ENCODE measurements at regions not wholly inside any gene's neighbourhood (a gene's known extent, or its start where the extent isn't known, plus 50 kb on each side); places are given as distances from the start of the nearest gene placed in this dataset.

GRCh38 chr10:118922972-118923371 is 106.5 kb upstream of the NANOS1 start:
- Mint-ChIP-seq H3K4me1 (no peaks in the 10 kb centered on the region), H3K9me3 (peaks cover 0 to 6% (median 0%) of the 10 kb centered on the region in 11 donors), H3K36me3 (peaks cover 0 to 7% (median 0%) of the 10 kb centered on the region in 5 donors), H3K4me3 (no peak overlapping the region), H3K27ac (no peak overlapping the region), H3K27me3 (peaks cover 14 to 47% (median 35%) of the 10 kb centered on the region in 5 donors)
- Histone ChIP-seq H3K27ac (ENCODE audit: low read depth, low read length) (no peak overlapping the region), H3K36me3 (ENCODE audit: control insufficient read depth in 2 of 3, insufficient read depth in 3 of 3, low read length in 3 of 3) (no peaks in the 10 kb centered on the region), H3K4me1 (ENCODE audit: control insufficient read depth in 2 of 2, insufficient read depth in 2 of 2, low read length in 2 of 2) (no peaks in the 10 kb centered on the region), H3K9me3 (ENCODE audit: control insufficient read depth in 2 of 3, low read length in 3 of 3) (no peaks in the 10 kb centered on the region), H3K27me3 (ENCODE audit: control insufficient read depth in 2 of 2, insufficient read depth in 2 of 2, low read length in 2 of 2) (peaks cover 0 to 4% of the 10 kb centered on the region in 2 donors), H3K4me3 (ENCODE audit: low read length) (no peak overlapping the region)
- DNase-seq (no peak), ATAC-seq (no peak)
- ChIA-PET CTCF (no interaction called here), POLR2A (no interaction called here)
- intact Hi-C loops (cut with micrococcal nuclease) = no loop called here

- ChIA-PET POLR2A (no interaction called here), CTCF (no interaction called here)
- no peak overlapping the region for H3K27ac Mint-ChIP-seq
- peaks cover 0 to 4% of the 10 kb centered on the region in 2 donors for H3K27me3 ChIP-seq (ENCODE audit: control insufficient read depth in 2 of 2, insufficient read depth in 2 of 2, low read length in 2 of 2)
- no peaks in the 10 kb centered on the region for H3K4me1 Mint-ChIP-seq
- peaks cover 0 to 7% (median 0%) of the 10 kb centered on the region in 5 donors for H3K36me3 Mint-ChIP-seq
- intact Hi-C loops (cut with micrococcal nuclease) = no loop called here
- ATAC-seq (no peak), DNase-seq (no peak)
- H3K9me3 ChIP-seq (ENCODE audit: control insufficient read depth in 2 of 3, low read length in 3 of 3) = no peaks in the 10 kb centered on the region
- H3K4me3 ChIP-seq (ENCODE audit: low read length) = no peak overlapping the region
- no peak overlapping the region for H3K27ac ChIP-seq (ENCODE audit: low read depth, low read length)
- no peaks in the 10 kb centered on the region for H3K36me3 ChIP-seq (ENCODE audit: control insufficient read depth in 2 of 3, insufficient read depth in 3 of 3, low read length in 3 of 3)
- H3K9me3 Mint-ChIP-seq = peaks cover 0 to 20% (median 2%) of the 10 kb centered on the region in 11 donors
- H3K4me1 ChIP-seq (ENCODE audit: control insufficient read depth in 2 of 2, insufficient read depth in 2 of 2, low read length in 2 of 2) = no peaks in the 10 kb centered on the region
- no peak overlapping the region for H3K4me3 Mint-ChIP-seq
- peaks cover 14 to 47% (median 35%) of the 10 kb centered on the region in 5 donors for H3K27me3 Mint-ChIP-seq
Measured at GRCh38 chr10:118924493-118924892, 105.0 kb upstream of the NANOS1 start.

DNA sequence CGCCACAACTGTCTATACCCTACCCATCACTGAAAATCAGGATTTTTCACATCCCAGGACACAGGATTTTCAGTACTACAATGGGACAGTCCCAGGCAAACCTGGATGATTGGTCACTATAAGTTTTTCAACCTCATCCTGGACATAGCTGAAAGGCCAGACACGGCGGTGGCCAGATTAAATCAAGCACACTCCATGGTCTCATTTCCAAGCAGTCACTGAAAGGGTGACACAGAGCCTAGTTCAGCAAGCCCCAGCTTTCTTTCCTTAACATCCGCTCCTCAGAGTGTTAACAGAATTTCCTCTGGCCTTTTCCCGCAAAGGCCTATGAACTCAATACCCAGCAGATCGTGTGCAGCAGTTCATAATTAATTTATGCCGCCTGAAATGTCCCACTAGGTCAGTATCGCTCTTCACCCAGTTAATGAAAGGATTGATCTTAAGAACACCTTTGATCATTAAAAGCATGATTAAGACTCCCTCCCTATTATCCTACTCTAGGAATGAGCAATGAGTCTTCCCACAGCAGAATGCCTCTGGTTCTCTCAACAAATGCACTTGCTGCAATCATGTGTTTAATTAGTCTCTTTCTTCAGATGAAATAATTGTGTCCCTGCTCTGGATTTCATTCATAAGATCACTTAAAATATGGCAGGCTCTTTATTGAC is 104.0 kb upstream of the NANOS1 start:
- DNase-seq = no peak
- H3K27me3 ChIP-seq (ENCODE audit: control insufficient read depth in 2 of 2, insufficient read depth in 2 of 2, low read length in 2 of 2) = peaks cover 0 to 4% of the 10 kb centered on the region in 2 donors
- intact Hi-C loops (cut with micrococcal nuclease) = no loop called here
- ChIA-PET CTCF (no interaction called here), POLR2A (no interaction called here)
- H3K9me3 ChIP-seq (ENCODE audit: control insufficient read depth in 2 of 3, low read length in 3 of 3) = no peaks in the 10 kb centered on the region
- no peak for ATAC-seq
- Mint-ChIP-seq H3K27me3 (peaks cover 14 to 43% (median 35%) of the 10 kb centered on the region in 5 donors), H3K9me3 (peaks cover 0 to 26% (median 6%) of the 10 kb centered on the region in 11 donors), H3K4me3 (no peak overlapping the region), H3K4me1 (peaks cover 0 to 2% (median 0%) of the 10 kb centered on the region in 7 donors), H3K27ac (no peak overlapping the region), H3K36me3 (peaks cover 0 to 7% (median 2%) of the 10 kb centered on the region in 5 donors)
- no peaks in the 10 kb centered on the region for H3K36me3 ChIP-seq (ENCODE audit: control insufficient read depth in 2 of 3, insufficient read depth in 3 of 3, low read length in 3 of 3)
- no peak overlapping the region for H3K27ac ChIP-seq (ENCODE audit: low read depth, low read length)
- no peaks in the 10 kb centered on the region for H3K4me1 ChIP-seq (ENCODE audit: control insufficient read depth in 2 of 2, insufficient read depth in 2 of 2, low read length in 2 of 2)
- no peak overlapping the region for H3K4me3 ChIP-seq (ENCODE audit: low read length)

- no peaks in the 10 kb centered on the region for H3K4me1 ChIP-seq (ENCODE audit: control insufficient read depth in 2 of 2, insufficient read depth in 2 of 2, low read length in 2 of 2)
- no peak overlapping the region for H3K4me3 Mint-ChIP-seq
- no peaks in the 10 kb centered on the region for H3K9me3 ChIP-seq (ENCODE audit: control insufficient read depth in 2 of 3, low read length in 3 of 3)
- H3K27ac ChIP-seq (ENCODE audit: low read depth, low read length) = no peak overlapping the region
- peaks cover 16 to 40% (median 33%) of the 10 kb centered on the region in 5 donors for H3K27me3 Mint-ChIP-seq
- ChIA-PET POLR2A (no interaction called here), CTCF (no interaction called here)
- no peak overlapping the region for H3K27ac Mint-ChIP-seq
- peaks cover 0 to 4% of the 10 kb centered on the region in 2 donors for H3K27me3 ChIP-seq (ENCODE audit: control insufficient read depth in 2 of 2, insufficient read depth in 2 of 2, low read length in 2 of 2)
- H3K9me3 Mint-ChIP-seq = peaks cover 2 to 31% (median 8%) of the 10 kb centered on the region in 11 donors
- intact Hi-C loops (cut with micrococcal nuclease) = no loop called here
- H3K36me3 Mint-ChIP-seq = peaks cover 0 to 7% (median 2%) of the 10 kb centered on the region in 5 donors
- no peak for DNase-seq
- no peak overlapping the region for H3K4me3 ChIP-seq (ENCODE audit: low read length)
- ATAC-seq = no peak
- no peaks in the 10 kb centered on the region for H3K36me3 ChIP-seq (ENCODE audit: control insufficient read depth in 2 of 3, insufficient read depth in 3 of 3, low read length in 3 of 3)
- peaks cover 0 to 3% (median 0%) of the 10 kb centered on the region in 7 donors for H3K4me1 Mint-ChIP-seq
Measured at GRCh38 chr10:118926072-118926417, 103.5 kb upstream of the NANOS1 start.

GRCh38 chr10:118926441-118926840 is 103.1 kb upstream of the NANOS1 start:
- DNase-seq (no peak), ATAC-seq (no peak)
- no peaks in the 10 kb centered on the region for H3K4me1 ChIP-seq (ENCODE audit: control insufficient read depth in 2 of 2, insufficient read depth in 2 of 2, low read length in 2 of 2)
- peaks cover 2 to 35% (median 12%) of the 10 kb centered on the region in 11 donors for H3K9me3 Mint-ChIP-seq
- no peaks in the 10 kb centered on the region for H3K36me3 ChIP-seq (ENCODE audit: control insufficient read depth in 2 of 3, insufficient read depth in 3 of 3, low read length in 3 of 3)
- intact Hi-C loops (cut with micrococcal nuclease) = no loop called here
- POLR2A ChIA-PET = no interaction called here
- H3K4me3 ChIP-seq (ENCODE audit: low read length) = no peak overlapping the region
- H3K27me3 ChIP-seq (ENCODE audit: control insufficient read depth in 2 of 2, insufficient read depth in 2 of 2, low read length in 2 of 2) = peaks cover 0 to 2% of the 10 kb centered on the region in 2 donors
- peaks cover 0 to 3% (median 0%) of the 10 kb centered on the region in 7 donors for H3K4me1 Mint-ChIP-seq
- peaks cover 0 to 7% (median 2%) of the 10 kb centered on the region in 5 donors for H3K36me3 Mint-ChIP-seq
- no peak overlapping the region for H3K4me3 Mint-ChIP-seq
- CTCF ChIA-PET = no interaction called here
- peaks cover 17 to 37% (median 30%) of the 10 kb centered on the region in 5 donors for H3K27me3 Mint-ChIP-seq
- peaks cover 0 to under 1% (median 0%) of the 10 kb centered on the region in 3 experiments for H3K9me3 ChIP-seq (ENCODE audit: control insufficient read depth in 2 of 3, low read length in 3 of 3)
- no peak overlapping the region for H3K27ac Mint-ChIP-seq
- H3K27ac ChIP-seq (ENCODE audit: low read depth, low read length) = no peak overlapping the region

GRCh38 chr10:118926903-118927302 is 102.6 kb upstream of the NANOS1 start:
- no peaks in the 10 kb centered on the region for H3K36me3 ChIP-seq (ENCODE audit: control insufficient read depth in 2 of 3, insufficient read depth in 3 of 3, low read length in 3 of 3)
- no peaks in the 10 kb centered on the region for H3K4me1 ChIP-seq (ENCODE audit: control insufficient read depth in 2 of 2, insufficient read depth in 2 of 2, low read length in 2 of 2)
- H3K9me3 ChIP-seq (ENCODE audit: control insufficient read depth in 2 of 3, low read length in 3 of 3) = peaks cover 0 to 4% (median 0%) of the 10 kb centered on the region in 3 experiments
- H3K27me3 Mint-ChIP-seq = peaks cover 13 to 33% (median 27%) of the 10 kb centered on the region in 5 donors
- intact Hi-C loops (cut with micrococcal nuclease) = no loop called here
- DNase-seq (no peak), ATAC-seq (no peak)
- ChIA-PET CTCF (no interaction called here), POLR2A (no interaction called here)
- peaks cover 2 to 39% (median 17%) of the 10 kb centered on the region in 11 donors for H3K9me3 Mint-ChIP-seq
- no peak overlapping the region for H3K4me3 ChIP-seq (ENCODE audit: low read length)
- no peak overlapping the region for H3K27ac ChIP-seq (ENCODE audit: low read depth, low read length)
- peaks cover 0 to 3% (median 0%) of the 10 kb centered on the region in 7 donors for H3K4me1 Mint-ChIP-seq
- peaks cover 0 to 7% (median 2%) of the 10 kb centered on the region in 5 donors for H3K36me3 Mint-ChIP-seq
- no peak overlapping the region for H3K4me3 Mint-ChIP-seq
- no peak overlapping the region for H3K27ac Mint-ChIP-seq
- no peaks in the 10 kb centered on the region for H3K27me3 ChIP-seq (ENCODE audit: control insufficient read depth in 2 of 2, insufficient read depth in 2 of 2, low read length in 2 of 2)

GRCh38 chr10:118927321-118927720 is 102.2 kb upstream of the NANOS1 start:
- Mint-ChIP-seq H3K27me3 (peaks cover 15 to 29% (median 23%) of the 10 kb centered on the region in 5 donors), H3K4me1 (peaks cover 0 to 3% (median 0%) of the 10 kb centered on the region in 7 donors), H3K9me3 (peaks cover 2 to 43% (median 21%) of the 10 kb centered on the region in 11 donors), H3K36me3 (peaks cover 0 to 7% (median 2%) of the 10 kb centered on the region in 5 donors), H3K4me3 (no peak overlapping the region), H3K27ac (no peak overlapping the region)
- Histone ChIP-seq H3K27me3 (ENCODE audit: control insufficient read depth in 2 of 2, insufficient read depth in 2 of 2, low read length in 2 of 2) (no peaks in the 10 kb centered on the region), H3K9me3 (ENCODE audit: control insufficient read depth in 2 of 3, low read length in 3 of 3) (peaks cover 0 to 4% (median 0%) of the 10 kb centered on the region in 3 experiments), H3K36me3 (ENCODE audit: control insufficient read depth in 2 of 3, insufficient read depth in 3 of 3, low read length in 3 of 3) (no peaks in the 10 kb centered on the region), H3K4me3 (ENCODE audit: low read length) (no peak overlapping the region), H3K27ac (ENCODE audit: low read depth, low read length) (no peak overlapping the region), H3K4me1 (ENCODE audit: control insufficient read depth in 2 of 2, insufficient read depth in 2 of 2, low read length in 2 of 2) (no peaks in the 10 kb centered on the region)
- ChIA-PET CTCF (no interaction called here), POLR2A (no interaction called here)
- DNase-seq (no peak), ATAC-seq (no peak)
- intact Hi-C loops (cut with micrococcal nuclease) = no loop called here

All from naive thymus-derived CD4-positive, alpha-beta T cell (primary cell).